Motor neuron (in vitro differentiated cells): ENCODE measurements at regions not wholly inside any gene's neighbourhood (a gene's known extent, or its start where the extent isn't known, plus 50 kb on each side); places are given as distances from the start of the nearest gene placed in this dataset.

ENCODE experiments used
- ATAC-seq, 8 experiments: fragments of 200-7000 bp; cut with Tn5 transposase; replicated peaks in 6 of 8; 2 replicates each; pipeline ENCODE4 v1.8.0; 2021; ENCODE audit warnings: mild to moderate bottlenecking in 8 of 8, moderate library complexity in 8 of 8
- H3K27ac ChIP-seq, 2 donors: fragments of 250-450 bp; sonication (Bioruptor Pico); 2 replicates each; pipeline ENCODE4 v1.9.0; 2021; ENCODE audit warnings: antibody characterized with exemption in 2 of 2, mild to moderate bottlenecking in 2 of 2, moderate library complexity in 1 of 2
- H3K4me1 ChIP-seq, 2 donors: fragments of 250-450 bp; sonication (Bioruptor Pico); replicated peaks in 1 of 2; 2 replicates each; pipeline ENCODE4 v1.6.1; 2021; ENCODE audit warnings: antibody characterized with exemption in 2 of 2, mild to moderate bottlenecking in 2 of 2, moderate library complexity in 1 of 2
- H3K4me3 ChIP-seq, 5 donors: fragments of 250-450 bp; sonication (Bioruptor Pico); 2 replicates each; pipeline ENCODE4 v1.9.0; 2021; ENCODE audit warnings: antibody characterized with exemption in 5 of 5, mild to moderate bottlenecking in 5 of 5, moderate library complexity in 4 of 5
- WGBS, 10 experiments: fragments of 450-650 bp; shearing (Covaris generic); methylation state at CpG; one replicate each; pipeline ENCODE4 v1.0.0; 2022; 5-methylcytosine and 5-hydroxymethylcytosine counted together
- in situ Hi-C, 9 experiments: fragments of 400-800 bp; cut with MboI; loops; one replicate each; pipeline ENCODE4 v1.15.0; 2021; ENCODE audit warnings: low sequenced_read_pairs in 9 of 9, low pct_unique_long_range_greater_than_20kb in 2 of 9; ENCODE audit not compliant: unreplicated experiment in 9 of 9

GRCh38 chr4:12963291-12963690, 520.8 kb downstream of the RAB28 start:
- Histone ChIP-seq H3K4me1 (no peaks in the 10 kb centered on the region), H3K27ac (no peak overlapping the region), H3K4me3 (no peak overlapping the region)
- ATAC-seq, result no peak
- in situ Hi-C loops, result no loop called here

- no peak for ATAC-seq
- Histone ChIP-seq H3K27ac (no peak overlapping the region), H3K4me1 (no peaks in the 10 kb centered on the region), H3K4me3 (no peak overlapping the region)
- in situ Hi-C loops, result no loop called here
- 33 to 100% (median 81%) methylated on average over 1 to 2 of the region's 2 CpGs for WGBS, 10 experiments
Observed at GRCh38 chr4:12961713-12962112, 522.4 kb downstream of the RAB28 start.

GRCh38 chr4:12958436-12958835, 525.7 kb downstream of the RAB28 start:
- no peak for ATAC-seq
- no peaks in the 10 kb centered on the region for H3K4me1 ChIP-seq
- no peak overlapping the region for H3K27ac ChIP-seq
- no peak overlapping the region for H3K4me3 ChIP-seq
- in situ Hi-C loops, result no loop called here

GRCh38 chr4:12957108-12957507, 527.0 kb downstream of the RAB28 start:
- Histone ChIP-seq H3K4me3 (no peak overlapping the region), H3K27ac (no peak overlapping the region), H3K4me1 (no peaks in the 10 kb centered on the region)
- WGBS, 10 experiments, result 0 to 100% (median 78%) methylated on average over 1 to 3 of the region's 3 CpGs; no CpG with 5 or more reads in 2 of the 10 experiments
- ATAC-seq, result no peak
- in situ Hi-C loops, result no loop called here

- 0 to 100% (median 43%) methylated on average over 1 of the region's 2 CpGs; no CpG with 5 or more reads in 1 of the 10 experiments for WGBS, 10 experiments
Observed at GRCh38 chr4:12956026-12956425, 528.1 kb downstream of the RAB28 start.

GRCh38 chr4:12949719-12950490, 534.2 kb downstream of the RAB28 start:
- 6 to 100% (median 32%) methylated on average over 1 to 3 of the region's 3 CpGs; no CpG with 5 or more reads in 1 of the 10 experiments for WGBS, 10 experiments

More at GRCh38 chr4:12956026-12956425, 528.1 kb downstream of the RAB28 start:
- in situ Hi-C loops, result no loop called here
- Histone ChIP-seq H3K4me1 (no peaks in the 10 kb centered on the region), H3K4me3 (no peak overlapping the region), H3K27ac (no peak overlapping the region)
- ATAC-seq, result no peak

GRCh38 chr4:12943069-12943468, 541.1 kb downstream of the RAB28 start:
- no peak overlapping the region for H3K4me3 ChIP-seq
- peak in 2 of 8 experiments; percentile 21 to 49 for ATAC-seq
- no peaks in the 10 kb centered on the region for H3K4me1 ChIP-seq
- H3K27ac ChIP-seq, result no peak overlapping the region
- WGBS, 10 experiments, result 40 to 83% (median 61%) methylated on average over 1 to 4 of the region's 4 CpGs; no CpG with 5 or more reads in 1 of the 10 experiments
- in situ Hi-C loops, result no loop called here

More at GRCh38 chr4:12949719-12950490, 534.2 kb downstream of the RAB28 start:
- in situ Hi-C loops, result no loop called here
- Histone ChIP-seq H3K27ac (no peak overlapping the region), H3K4me1 (peaks cover 10 to 15% of the 10 kb centered on the region in 2 donors), H3K4me3 (no peak overlapping the region)
- peak in 4 of 8 experiments; percentile 63 to 67 (median 64) for ATAC-seq

GRCh38 chr4:12933760-12934221, 550.3 kb downstream of the RAB28 start:
- no peak overlapping the region for H3K4me3 ChIP-seq
- no peak overlapping the region for H3K27ac ChIP-seq
- peak in 1 of 8 experiments; percentile 39 for ATAC-seq
- no peaks in the 10 kb centered on the region for H3K4me1 ChIP-seq
- in situ Hi-C loops, result no loop called here

- H3K4me3 ChIP-seq, result no peak overlapping the region
- in situ Hi-C loops, result no loop called here
- no peak for ATAC-seq
- whole genome bisulfite sequencing, 10 experiments, result 0 to 86% (median 33%) methylated on average over 1 to 4 of the region's 4 CpGs; no CpG with 5 or more reads in 4 of the 10 experiments
- no peaks in the 10 kb centered on the region for H3K4me1 ChIP-seq
- H3K27ac ChIP-seq, result no peak overlapping the region
Observed at GRCh38 chr4:12932203-12932788, 551.8 kb downstream of the RAB28 start.

GRCh38 chr4:12929784-12930183, 554.4 kb downstream of the RAB28 start:
- Histone ChIP-seq H3K4me1 (no peaks in the 10 kb centered on the region), H3K27ac (no peak overlapping the region), H3K4me3 (no peak overlapping the region)
- WGBS, 10 experiments, result 0 to 92% (median 58%) methylated on average over 1 of the region's 1 CpG; no CpG with 5 or more reads in 2 of the 10 experiments
- ATAC-seq, result no peak
- in situ Hi-C loops, result no loop called here

- no peak overlapping the region for H3K27ac ChIP-seq
- in situ Hi-C loops, result no loop called here
- H3K4me3 ChIP-seq, result no peak overlapping the region
- H3K4me1 ChIP-seq, result no peaks in the 10 kb centered on the region
- ATAC-seq, result no peak
Observed at GRCh38 chr4:12928751-12929150, 555.4 kb downstream of the RAB28 start.

GRCh38 chr4:12926189-12927066, 557.7 kb downstream of the RAB28 start:
- ATAC-seq, result peak in 5 of 8 experiments; percentile 24 to 68 (median 33)
- 0 to 84% (median 46%) methylated on average over 1 to 5 of the region's 5 CpGs for WGBS, 10 experiments
- Histone ChIP-seq H3K4me1 (no peaks in the 10 kb centered on the region), H3K4me3 (no peak overlapping the region), H3K27ac (no peak overlapping the region)
- in situ Hi-C loops, result no loop called here

GRCh38 chr4:12924728-12925320, 559.3 kb downstream of the RAB28 start:
- H3K27ac ChIP-seq, result no peak overlapping the region

More at GRCh38 chr4:12924728-12925320, 559.3 kb downstream of the RAB28 start:
- ATAC-seq, result no peak
- Histone ChIP-seq H3K4me3 (no peak overlapping the region), H3K4me1 (no peaks in the 10 kb centered on the region)
- in situ Hi-C loops, result no loop called here
- WGBS, 10 experiments, result 0 to 100% (median 76%) methylated on average over 1 to 2 of the region's 2 CpGs; no CpG with 5 or more reads in 1 of the 10 experiments
